Smooth muscle cell (in vitro differentiated cells): ENCODE measurements at regions not wholly inside any gene's neighbourhood (a gene's known extent, or its start where the extent isn't known, plus 50 kb on each side); places are given as distances from the start of the nearest gene placed in this dataset.

Experiments used
- DNase-seq: peaks from one replicate; lab custom pipeline; 2025; ENCODE audit not compliant: unreplicated experiment; lab: John Stamatoyannopoulos, UW
- H2AFZ ChIP-seq: fragments of 200-600 bp; sonication (generic); 2 replicates; pipeline ENCODE4 v1.6.0; 2016; ENCODE audit warnings: antibody characterized with exemption, low read depth, mild to moderate bottlenecking
- H3F3A ChIP-seq: fragments of 200-600 bp; sonication (generic); 2 replicates; pipeline ENCODE4 v1.6.0; 2017; ENCODE audit warnings: antibody characterized with exemption, low read depth
- H3K27ac ChIP-seq: fragments of 200-600 bp; sonication (generic); 2 replicates; pipeline ENCODE4 v1.5.1; 2016; ENCODE audit warnings: low read depth, mild to moderate bottlenecking
- H3K27me3 ChIP-seq: fragments of 200-600 bp; sonication (generic); 2 replicates; pipeline ENCODE4 v1.6.1; 2016; ENCODE audit warnings: low read depth, mild to moderate bottlenecking
- H3K36me3 ChIP-seq: fragments of 200-600 bp; sonication (generic); 2 replicates; pipeline ENCODE4 v1.5.1; 2016; ENCODE audit warnings: low read depth
- H3K4me1 ChIP-seq: fragments of 200-600 bp; sonication (generic); 2 replicates; pipeline ENCODE4 v1.5.1; 2016; ENCODE audit warnings: low read depth
- H3K4me2 ChIP-seq: fragments of 200-600 bp; sonication (generic); 2 replicates; pipeline ENCODE4 v1.6.0; 2016; ENCODE audit warnings: mild to moderate bottlenecking
- H3K4me3 ChIP-seq: fragments of 200-600 bp; sonication (generic); 2 replicates; pipeline ENCODE4 v1.5.1; 2016; ENCODE audit warnings: mild to moderate bottlenecking
- H3K79me2 ChIP-seq: fragments of 200-600 bp; sonication (generic); 2 replicates; pipeline ENCODE4 v1.6.0; 2016; ENCODE audit warnings: low read depth, mild to moderate bottlenecking
- H3K9ac ChIP-seq: fragments of 200-600 bp; sonication (generic); 2 replicates; pipeline ENCODE4 v1.6.0; 2016; ENCODE audit warnings: low read depth
- H3K9me3 ChIP-seq: fragments of 200-600 bp; sonication (generic); replicated peaks from 2 replicates; pipeline ENCODE4 v1.5.1; 2016; ENCODE audit warnings: low read depth
- H4K20me1 ChIP-seq: fragments of 200-600 bp; sonication (generic); 2 replicates; pipeline ENCODE4 v1.6.0; 2016; ENCODE audit warnings: low read depth
- CTCF ChIP-seq: fragments of 200-600 bp; sonication (generic); IDR thresholded peaks from 2 replicates; pipeline ENCODE4 v1.5.1; 2017; ENCODE audit warnings: borderline replicate concordance, mild to moderate bottlenecking, antibody characterized with exemption; ENCODE audit not compliant: insufficient read depth, poor library complexity, severe bottlenecking
- WGBS: methylation state at CpG from one replicate; pipeline ENCODE4 v1.1.7; 2016; ENCODE audit warnings: low lambda C conversion rate; 5-methylcytosine and 5-hydroxymethylcytosine counted together

GRCh38 chr1:185487936-185488335, 170.9 kb upstream of the IVNS1ABP start:
- Histone ChIP-seq H3K9me3 (no peaks in the 10 kb centered on the region), H3K79me2 (no peaks in the 10 kb centered on the region), H3K4me2 (peak overlapping the region; percentile 8), H3F3A (peaks cover 10% of the 10 kb centered on the region), H4K20me1 (no peaks in the 10 kb centered on the region), H3K36me3 (no peaks in the 10 kb centered on the region), H3K9ac (no peak overlapping the region), H3K27ac (no peak overlapping the region), H3K4me3 (no peak overlapping the region), H3K27me3 (no peaks in the 10 kb centered on the region), H3K4me1 (peaks cover 18% of the 10 kb centered on the region), H2AFZ (no peak overlapping the region)
- 14% methylated on average over 2 of the region's 2 CpGs for WGBS
- TF ChIP-seq CTCF, result no peak
- DNase-seq, result no peak

- no peak overlapping the region for H3K4me3 ChIP-seq
- H3K36me3 ChIP-seq, result no peaks in the 10 kb centered on the region
- no peaks in the 10 kb centered on the region for H3K9me3 ChIP-seq
- no peaks in the 10 kb centered on the region for H3K79me2 ChIP-seq
- H3K27ac ChIP-seq, result no peak overlapping the region
- no peak overlapping the region for H3K4me2 ChIP-seq
- H3K9ac ChIP-seq, result no peak overlapping the region
- H4K20me1 ChIP-seq, result no peaks in the 10 kb centered on the region
- H3K27me3 ChIP-seq, result no peaks in the 10 kb centered on the region
- peaks cover 10% of the 10 kb centered on the region for H3F3A ChIP-seq
- WGBS, result 88% methylated on average over 2 of the region's 2 CpGs
- DNase-seq, result no peak
- no peak for TF ChIP-seq CTCF
- H3K4me1 ChIP-seq, result peaks cover 20% of the 10 kb centered on the region
- no peak overlapping the region for H2AFZ ChIP-seq
Measured at GRCh38 chr1:185487026-185487425, 170.0 kb upstream of the IVNS1ABP start.

GRCh38 chr1:185486346-185486745, 169.3 kb upstream of the IVNS1ABP start:
- Histone ChIP-seq H3K9ac (no peak overlapping the region), H3K9me3 (no peaks in the 10 kb centered on the region), H3K27me3 (no peaks in the 10 kb centered on the region), H4K20me1 (no peaks in the 10 kb centered on the region), H3K36me3 (no peaks in the 10 kb centered on the region), H2AFZ (no peak overlapping the region), H3K4me2 (no peak overlapping the region), H3K4me1 (peaks cover 20% of the 10 kb centered on the region), H3K27ac (no peak overlapping the region), H3F3A (peaks cover 10% of the 10 kb centered on the region), H3K79me2 (no peaks in the 10 kb centered on the region), H3K4me3 (no peak overlapping the region)
- TF ChIP-seq CTCF, result no peak
- no peak for DNase-seq
- 78% methylated on average over 5 of the region's 5 CpGs for WGBS

- WGBS, result 41% methylated on average over 2 of the region's 2 CpGs
- Histone ChIP-seq H3K4me2 (peak overlapping the region; percentile 33), H4K20me1 (no peaks in the 10 kb centered on the region), H3K27me3 (no peaks in the 10 kb centered on the region), H3K9me3 (no peaks in the 10 kb centered on the region), H2AFZ (peak overlapping the region; percentile 41), H3K4me1 (peaks cover 20% of the 10 kb centered on the region), H3F3A (peaks cover 10% of the 10 kb centered on the region), H3K36me3 (no peaks in the 10 kb centered on the region), H3K9ac (peak overlapping the region; percentile 79), H3K4me3 (no peak overlapping the region), H3K27ac (peak overlapping the region; percentile 92), H3K79me2 (no peaks in the 10 kb centered on the region)
- no peak for DNase-seq
- no peak for TF ChIP-seq CTCF
Measured at GRCh38 chr1:185483664-185484450, 166.8 kb upstream of the IVNS1ABP start.
